Hepatocyte (in vitro differentiated cells): ENCODE measurements at regions not wholly inside any gene's neighbourhood (a gene's known extent, or its start where the extent isn't known, plus 50 kb on each side); places are given as distances from the start of the nearest gene placed in this dataset.

Experiments
- DNase-seq: peaks from one replicate; pipeline ENCODE4 v3.0.0-alpha.2; 2016; ENCODE audit warnings: low spot score
- H2AFZ ChIP-seq: fragments of 200-600 bp; sonication (generic); 2 replicates; pipeline ENCODE4 v1.6.0; 2016; ENCODE audit warnings: antibody characterized with exemption, mild to moderate bottlenecking
- H3K27ac ChIP-seq: fragments of 200-600 bp; sonication (generic); 2 replicates; pipeline ENCODE4 v1.5.1; 2016; ENCODE audit warnings: mild to moderate bottlenecking
- H3K27me3 ChIP-seq: fragments of 200-600 bp; sonication (generic); 2 replicates; pipeline ENCODE4 v1.6.1; 2016
- H3K36me3 ChIP-seq: fragments of 200-600 bp; sonication (generic); replicated peaks from 2 replicates; pipeline ENCODE4 v1.5.1; 2016; ENCODE audit warnings: low read depth; ENCODE audit not compliant: insufficient read depth
- H3K4me1 ChIP-seq: fragments of 200-600 bp; sonication (generic); 2 replicates; pipeline ENCODE4 v1.5.1; 2016; ENCODE audit warnings: mild to moderate bottlenecking, moderate library complexity; ENCODE audit not compliant: insufficient read depth
- H3K4me2 ChIP-seq: fragments of 200-600 bp; sonication (generic); 2 replicates; pipeline ENCODE4 v1.6.0; 2016
- H3K4me3 ChIP-seq: fragments of 200-600 bp; sonication (generic); 2 replicates; pipeline ENCODE4 v1.5.1; 2016; ENCODE audit warnings: mild to moderate bottlenecking
- H3K79me2 ChIP-seq: fragments of 200-600 bp; sonication (generic); 2 replicates; pipeline ENCODE4 v1.6.0; 2017; ENCODE audit warnings: mild to moderate bottlenecking
- H3K9me2 ChIP-seq: fragments of 200-600 bp; sonication (generic); replicated peaks from 2 replicates; pipeline ENCODE4 v1.6.0; 2017; ENCODE audit warnings: mild to moderate bottlenecking; ENCODE audit not compliant: insufficient read depth
- H3K9me3 ChIP-seq: fragments of 200-600 bp; sonication (generic); 2 replicates; pipeline ENCODE4 v1.5.1; 2016; ENCODE audit warnings: low read depth, mild to moderate bottlenecking
- H4K20me1 ChIP-seq: fragments of 200-600 bp; sonication (generic); 2 replicates; pipeline ENCODE4 v1.6.0; 2016; ENCODE audit warnings: mild to moderate bottlenecking; ENCODE audit not compliant: insufficient read depth, poor library complexity, severe bottlenecking
- EZH2 ChIP-seq: fragments of 200-600 bp; sonication (generic); IDR thresholded peaks from 2 replicates; pipeline ENCODE4 v1.6.1; 2016; ENCODE audit warnings: antibody characterized with exemption, mild to moderate bottlenecking, borderline replicate concordance
- EZH2phosphoT487 ChIP-seq: fragments of 200-600 bp; sonication (generic); IDR thresholded peaks from one replicate; pipeline ENCODE4 v1.6.1; 2018; ENCODE audit warnings: antibody characterized with exemption, mild to moderate bottlenecking, low read depth, moderate library complexity; ENCODE audit not compliant: unreplicated experiment, severe bottlenecking
- whole genome bisulfite sequencing: methylation state at CpG from one replicate; pipeline ENCODE4 v1.1.6; 2016; ENCODE audit warnings: low lambda C conversion rate; ENCODE audit errors: missing lambda C conversion rate; 5-methylcytosine and 5-hydroxymethylcytosine counted together
- TF ChIP-seq, protein P1 (sequence below): fragments of 200-600 bp; sonication (generic); IDR thresholded peaks from 2 replicates; pipeline ENCODE4 v1.5.1; 2016; ENCODE audit warnings: antibody characterized with exemption, mild to moderate bottlenecking; ENCODE audit not compliant: poor library complexity

DNA sequence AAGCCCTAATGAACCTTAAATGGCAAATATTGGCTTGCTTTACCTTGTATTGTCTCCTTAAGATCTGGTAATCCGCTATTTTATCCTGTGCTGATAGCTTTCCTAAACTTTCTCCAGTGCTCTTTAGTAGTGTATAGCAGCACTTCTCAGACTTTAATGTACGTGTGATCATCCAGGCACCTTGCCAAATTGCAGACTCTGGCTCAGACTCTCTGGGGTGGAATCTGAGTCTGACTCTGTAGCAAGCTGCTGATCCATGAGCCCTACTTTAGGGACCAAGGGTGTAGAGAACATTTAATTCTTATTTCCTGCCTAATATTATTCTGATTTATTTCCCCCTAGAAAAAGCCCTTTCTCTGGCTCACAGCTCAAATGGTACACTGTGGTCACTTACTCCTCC is 518.8 kb upstream of the ZNF385D start:
- Histone ChIP-seq H3K27me3 (no peaks in the 10 kb centered on the region), H3K4me3 (no peak overlapping the region), H3K79me2 (no peaks in the 10 kb centered on the region), H4K20me1 (no peaks in the 10 kb centered on the region), H3K9me2 (no peaks in the 10 kb centered on the region), H3K36me3 (no peaks in the 10 kb centered on the region), H3K4me2 (no peak overlapping the region), H2AFZ (no peak overlapping the region), H3K9me3 (no peaks in the 10 kb centered on the region), H3K27ac (no peak overlapping the region), H3K4me1 (no peaks in the 10 kb centered on the region)
- no peak for DNase-seq
- 50% methylated on average over 2 of the region's 2 CpGs for WGBS
- no peak for TF ChIP-seq EZH2
- TF ChIP-seq, protein P1, sequence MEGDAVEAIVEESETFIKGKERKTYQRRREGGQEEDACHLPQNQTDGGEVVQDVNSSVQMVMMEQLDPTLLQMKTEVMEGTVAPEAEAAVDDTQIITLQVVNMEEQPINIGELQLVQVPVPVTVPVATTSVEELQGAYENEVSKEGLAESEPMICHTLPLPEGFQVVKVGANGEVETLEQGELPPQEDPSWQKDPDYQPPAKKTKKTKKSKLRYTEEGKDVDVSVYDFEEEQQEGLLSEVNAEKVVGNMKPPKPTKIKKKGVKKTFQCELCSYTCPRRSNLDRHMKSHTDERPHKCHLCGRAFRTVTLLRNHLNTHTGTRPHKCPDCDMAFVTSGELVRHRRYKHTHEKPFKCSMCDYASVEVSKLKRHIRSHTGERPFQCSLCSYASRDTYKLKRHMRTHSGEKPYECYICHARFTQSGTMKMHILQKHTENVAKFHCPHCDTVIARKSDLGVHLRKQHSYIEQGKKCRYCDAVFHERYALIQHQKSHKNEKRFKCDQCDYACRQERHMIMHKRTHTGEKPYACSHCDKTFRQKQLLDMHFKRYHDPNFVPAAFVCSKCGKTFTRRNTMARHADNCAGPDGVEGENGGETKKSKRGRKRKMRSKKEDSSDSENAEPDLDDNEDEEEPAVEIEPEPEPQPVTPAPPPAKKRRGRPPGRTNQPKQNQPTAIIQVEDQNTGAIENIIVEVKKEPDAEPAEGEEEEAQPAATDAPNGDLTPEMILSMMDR = no peak
- TF ChIP-seq EZH2phosphoT487 = no peak

DNA sequence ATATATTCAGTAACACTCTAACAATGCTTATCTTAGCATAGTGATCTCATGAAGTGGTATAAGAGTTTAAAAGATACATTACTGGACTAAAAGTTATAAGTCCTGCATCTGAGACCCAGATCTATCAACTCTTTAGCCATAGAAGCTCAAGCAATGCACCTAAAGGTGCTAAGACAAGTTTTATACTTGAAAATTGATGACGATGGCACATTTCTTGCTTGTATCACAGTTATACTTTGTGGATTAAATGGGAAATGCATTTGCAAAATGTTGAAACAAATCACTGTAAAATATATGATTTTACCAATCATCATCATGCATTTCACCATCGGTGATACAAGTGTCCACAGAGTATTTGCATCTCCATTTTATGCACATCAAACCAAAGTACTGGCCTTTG is 525.3 kb upstream of the ZNF385D start:
- no peak for DNase-seq
- no peak overlapping the region for H3K4me3 ChIP-seq
- H3K4me2 ChIP-seq = no peak overlapping the region
- H4K20me1 ChIP-seq = no peaks in the 10 kb centered on the region
- no peaks in the 10 kb centered on the region for H3K27me3 ChIP-seq
- H3K9me3 ChIP-seq = no peaks in the 10 kb centered on the region
- no peaks in the 10 kb centered on the region for H3K4me1 ChIP-seq
- no peak overlapping the region for H3K27ac ChIP-seq
- H3K36me3 ChIP-seq = no peaks in the 10 kb centered on the region
- TF ChIP-seq EZH2 (no peak), EZH2phosphoT487 (no peak)
- TF ChIP-seq, protein P1 = no peak
- H2AFZ ChIP-seq = no peak overlapping the region
- H3K79me2 ChIP-seq = no peaks in the 10 kb centered on the region
- H3K9me2 ChIP-seq = no peaks in the 10 kb centered on the region
- 93% methylated on average over 2 of the region's 2 CpGs for WGBS

DNA sequence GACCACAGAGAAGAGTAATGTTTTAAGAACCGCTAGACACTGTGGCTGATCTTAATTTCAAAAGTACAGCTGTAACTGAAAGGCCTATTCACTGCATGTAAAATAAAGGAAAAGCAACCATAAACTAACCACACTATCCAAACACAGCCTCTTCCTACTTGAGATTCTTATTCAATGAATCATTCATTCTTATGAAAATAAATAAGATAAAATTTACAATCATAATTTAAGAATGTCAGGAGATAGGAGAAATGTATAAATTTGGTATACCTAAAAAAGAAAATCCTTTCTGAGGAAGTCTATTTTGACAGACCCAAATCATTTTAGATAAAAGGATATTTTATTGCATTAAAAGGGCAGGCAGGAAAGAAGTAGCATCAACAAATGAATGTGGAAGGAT is 533.5 kb upstream of the ZNF385D start:
- no peak overlapping the region for H3K4me2 ChIP-seq
- H3K27ac ChIP-seq = no peak overlapping the region
- H2AFZ ChIP-seq = no peak overlapping the region
- H3K79me2 ChIP-seq = no peaks in the 10 kb centered on the region
- H3K4me3 ChIP-seq = no peak overlapping the region
- no peaks in the 10 kb centered on the region for H3K27me3 ChIP-seq
- H4K20me1 ChIP-seq = no peaks in the 10 kb centered on the region
- H3K9me2 ChIP-seq = no peaks in the 10 kb centered on the region
- no peaks in the 10 kb centered on the region for H3K9me3 ChIP-seq
- H3K36me3 ChIP-seq = no peaks in the 10 kb centered on the region
- TF ChIP-seq EZH2 = no peak
- no peaks in the 10 kb centered on the region for H3K4me1 ChIP-seq
- DNase-seq = no peak
- WGBS = 84% methylated on average over 1 of the region's 1 CpG

DNA sequence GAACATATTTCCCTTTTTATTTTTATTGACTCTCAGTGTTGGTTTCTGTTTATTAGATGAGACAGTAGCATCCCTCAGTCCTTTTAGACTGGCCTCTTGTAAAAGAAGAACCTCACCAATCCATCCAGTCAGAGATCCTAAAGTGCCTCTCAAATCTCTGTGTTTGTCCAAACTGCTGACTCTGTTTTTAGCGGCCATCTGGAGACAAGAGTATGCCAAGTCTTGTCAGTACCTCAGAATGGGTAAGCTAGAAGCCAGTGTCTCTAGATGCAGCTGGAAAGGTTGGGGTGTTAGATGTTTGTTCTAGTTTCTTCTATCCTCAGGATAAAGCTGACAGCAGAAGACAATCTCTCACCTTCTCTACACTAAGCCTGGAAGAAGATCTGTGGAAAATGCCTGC is 537.7 kb upstream of the ZNF385D start:
- no peak for TF ChIP-seq EZH2
- TF ChIP-seq, protein P1 = no peak
- no peaks in the 10 kb centered on the region for H3K36me3 ChIP-seq
- H4K20me1 ChIP-seq = no peaks in the 10 kb centered on the region
- H3K27ac ChIP-seq = no peak overlapping the region
- no peaks in the 10 kb centered on the region for H3K79me2 ChIP-seq
- no peak for DNase-seq
- no peak overlapping the region for H3K4me3 ChIP-seq
- H3K4me2 ChIP-seq = no peak overlapping the region
- no peak overlapping the region for H2AFZ ChIP-seq
- no peaks in the 10 kb centered on the region for H3K27me3 ChIP-seq
- H3K9me3 ChIP-seq = no peaks in the 10 kb centered on the region
- no peaks in the 10 kb centered on the region for H3K9me2 ChIP-seq
- 42% methylated on average over 1 of the region's 1 CpG for WGBS
- H3K4me1 ChIP-seq = no peaks in the 10 kb centered on the region
